ENCODE measurements at regions not wholly inside any gene's neighbourhood (a gene's known extent, or its start where the extent isn't known, plus 50 kb on each side); places are given as distances from the start of the nearest gene placed in this dataset.

DNA sequence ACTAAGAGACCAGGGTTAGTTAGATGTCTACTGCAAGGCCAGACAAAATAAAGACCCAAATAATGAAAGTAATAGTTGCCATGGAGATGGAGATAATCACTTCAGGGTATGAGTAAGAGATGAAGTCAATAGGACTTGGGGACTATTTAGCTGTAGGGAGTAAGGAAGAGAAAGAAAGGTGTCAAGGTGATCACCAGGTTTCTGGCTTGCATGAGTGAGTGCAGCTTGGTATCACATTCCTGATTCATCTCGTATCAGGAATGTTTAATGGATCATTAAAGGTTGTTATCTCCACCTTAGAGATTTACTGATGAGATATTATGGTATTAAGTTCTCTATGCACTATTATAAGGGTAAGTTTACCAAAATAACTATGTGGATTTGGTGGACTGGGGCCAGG is 357.4 kb upstream of the ATP11B start:
- H3K4me3 ChIP-seq, result no peak overlapping the region
- no peaks in the 10 kb centered on the region for H3K27me3 ChIP-seq
- intact Hi-C loops (cut with DNase I), result no loop called here
- TF ChIP-seq CTCF (IDR thresholded peaks at IDR 0.05), result no peak
- TF ChIP-seq POLR2AphosphoS5 (IDR thresholded peaks at IDR 0.05), result no peak
- no peak for TF ChIP-seq EP300 (IDR thresholded peaks at IDR 0.05)
- no peak for TF ChIP-seq POLR2A (IDR thresholded peaks at IDR 0.05; ENCODE audit: low read depth)
- 75% methylated on average over 1 of the region's 1 CpG for WGBS
- H3K9me3 ChIP-seq, result no peaks in the 10 kb centered on the region
- H3K27ac ChIP-seq (replicated peaks in 1 of 4), result no peak overlapping the region
- no peaks in the 10 kb centered on the region for H3K36me3 ChIP-seq
- no peak for DNase-seq (ENCODE audit: extremely low spot score)
- no peaks in the 10 kb centered on the region for H3K4me1 ChIP-seq

DNA sequence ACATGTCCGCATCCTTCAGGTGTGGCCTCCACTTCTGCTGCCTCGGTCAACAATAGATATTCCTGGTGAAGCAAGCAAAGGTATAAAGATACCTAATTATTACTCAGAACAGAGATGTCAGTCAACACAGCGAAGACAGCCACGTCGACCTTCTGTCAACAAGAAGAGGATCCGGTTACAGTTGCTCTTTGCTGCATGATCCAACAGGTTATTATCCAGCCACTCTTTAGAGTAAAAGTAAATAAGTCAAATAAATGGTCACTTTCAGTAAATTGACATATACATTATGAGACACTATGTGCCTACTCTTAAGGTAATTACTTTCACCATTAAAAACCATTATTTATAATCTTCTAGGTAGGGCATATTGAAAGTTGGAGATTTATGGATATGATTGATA is 356.8 kb upstream of the ATP11B start:
- Histone ChIP-seq H3K4me1 (no peaks in the 10 kb centered on the region), H3K36me3 (no peaks in the 10 kb centered on the region), H3K9me3 (no peaks in the 10 kb centered on the region), H3K27ac (replicated peaks in 1 of 4) (no peak overlapping the region), H3K27me3 (no peaks in the 10 kb centered on the region), H3K4me3 (no peak overlapping the region)
- DNase-seq (ENCODE audit: extremely low spot score), result no peak
- WGBS, result 78% methylated on average over 6 of the region's 6 CpGs
- TF ChIP-seq POLR2AphosphoS5 (IDR thresholded peaks at IDR 0.05) (no peak), CTCF (IDR thresholded peaks at IDR 0.05) (no peak), EP300 (IDR thresholded peaks at IDR 0.05) (no peak), POLR2A (IDR thresholded peaks at IDR 0.05; ENCODE audit: low read depth) (no peak)
- intact Hi-C loops (cut with DNase I), result no loop called here

GRCh38 chr3:182438398-182438797 is 354.9 kb upstream of the ATP11B start:
- no peaks in the 10 kb centered on the region for H3K4me1 ChIP-seq
- intact Hi-C loops (cut with DNase I), result no loop called here
- no peak overlapping the region for H3K4me3 ChIP-seq
- 84% methylated on average over 1 of the region's 1 CpG for WGBS
- TF ChIP-seq POLR2AphosphoS5 (IDR thresholded peaks at IDR 0.05) (no peak), EP300 (IDR thresholded peaks at IDR 0.05) (no peak), CTCF (IDR thresholded peaks at IDR 0.05) (no peak), POLR2A (IDR thresholded peaks at IDR 0.05; ENCODE audit: low read depth) (no peak)
- H3K36me3 ChIP-seq, result no peaks in the 10 kb centered on the region
- no peaks in the 10 kb centered on the region for H3K27me3 ChIP-seq
- no peak overlapping the region for H3K27ac ChIP-seq (replicated peaks in 1 of 4)
- H3K9me3 ChIP-seq, result no peaks in the 10 kb centered on the region
- DNase-seq (ENCODE audit: extremely low spot score), result no peak

DNA sequence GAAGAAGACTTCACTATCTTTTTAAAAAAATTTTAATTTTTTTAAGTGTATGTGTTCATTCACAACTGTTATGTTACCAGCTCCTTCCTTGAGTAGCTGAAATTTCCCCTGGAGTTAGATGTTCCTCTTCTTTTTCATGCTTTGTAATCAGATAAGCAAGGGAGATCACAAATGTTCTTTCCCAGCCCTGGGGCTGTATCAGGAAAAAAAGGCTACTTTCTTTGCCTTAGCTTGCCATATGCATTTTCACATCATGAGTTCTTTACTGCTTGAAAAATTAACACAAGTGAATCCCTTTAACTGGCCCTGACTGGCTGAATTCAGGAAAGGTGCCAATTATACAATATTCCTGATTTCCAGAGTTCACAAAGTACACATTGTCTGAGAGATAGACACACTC is 353.2 kb upstream of the ATP11B start:
- Histone ChIP-seq H3K4me1 (no peaks in the 10 kb centered on the region), H3K4me3 (no peak overlapping the region), H3K36me3 (no peaks in the 10 kb centered on the region), H3K27ac (replicated peaks in 1 of 4) (no peak overlapping the region), H3K27me3 (no peaks in the 10 kb centered on the region), H3K9me3 (no peaks in the 10 kb centered on the region)
- no peak for DNase-seq (ENCODE audit: extremely low spot score)
- no peak for TF ChIP-seq EP300 (IDR thresholded peaks at IDR 0.05)
- no peak for TF ChIP-seq POLR2A (IDR thresholded peaks at IDR 0.05; ENCODE audit: low read depth)
- TF ChIP-seq POLR2AphosphoS5 (IDR thresholded peaks at IDR 0.05), result no peak
- TF ChIP-seq CTCF (IDR thresholded peaks at IDR 0.05), result no peak
- intact Hi-C loops (cut with DNase I), result no loop called here

DNA sequence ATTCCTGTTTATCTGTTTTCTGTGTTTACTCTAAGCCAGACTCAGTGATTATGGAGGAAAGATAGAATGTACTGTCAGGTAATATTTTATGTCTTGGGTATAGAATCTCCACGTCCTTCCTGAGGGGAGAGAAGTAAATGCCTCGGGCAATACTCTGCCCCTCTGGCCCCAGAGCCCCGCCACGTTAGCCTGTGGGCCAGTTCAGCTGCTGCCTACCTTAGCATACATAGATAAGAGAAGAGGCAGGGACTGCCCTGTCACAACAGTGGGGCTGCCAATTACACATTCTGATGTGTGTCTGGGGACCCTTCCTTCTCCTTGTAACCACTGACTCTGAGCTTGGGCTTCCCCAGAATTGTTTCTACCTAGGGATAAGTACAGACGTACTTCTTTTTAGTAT is 347.7 kb upstream of the ATP11B start:
- H3K27ac ChIP-seq (replicated peaks in 1 of 4), result no peak overlapping the region
- intact Hi-C loops (cut with DNase I), result no loop called here
- H3K9me3 ChIP-seq, result no peaks in the 10 kb centered on the region
- H3K27me3 ChIP-seq, result no peaks in the 10 kb centered on the region
- no peak for DNase-seq (ENCODE audit: extremely low spot score)
- TF ChIP-seq POLR2A (IDR thresholded peaks at IDR 0.05; ENCODE audit: low read depth) (no peak), CTCF (IDR thresholded peaks at IDR 0.05) (no peak), EP300 (IDR thresholded peaks at IDR 0.05) (no peak), POLR2AphosphoS5 (IDR thresholded peaks at IDR 0.05) (no peak)
- no peaks in the 10 kb centered on the region for H3K4me1 ChIP-seq
- H3K36me3 ChIP-seq, result no peaks in the 10 kb centered on the region
- 60% methylated on average over 5 of the region's 5 CpGs for WGBS
- H3K4me3 ChIP-seq, result no peak overlapping the region

All from esophagus muscularis mucosa (tissue), 4 donors.